ENCODE measurements at regions not wholly inside any gene's neighbourhood (a gene's known extent, or its start where the extent isn't known, plus 50 kb on each side); places are given as distances from the start of the nearest gene placed in this dataset.

DNA sequence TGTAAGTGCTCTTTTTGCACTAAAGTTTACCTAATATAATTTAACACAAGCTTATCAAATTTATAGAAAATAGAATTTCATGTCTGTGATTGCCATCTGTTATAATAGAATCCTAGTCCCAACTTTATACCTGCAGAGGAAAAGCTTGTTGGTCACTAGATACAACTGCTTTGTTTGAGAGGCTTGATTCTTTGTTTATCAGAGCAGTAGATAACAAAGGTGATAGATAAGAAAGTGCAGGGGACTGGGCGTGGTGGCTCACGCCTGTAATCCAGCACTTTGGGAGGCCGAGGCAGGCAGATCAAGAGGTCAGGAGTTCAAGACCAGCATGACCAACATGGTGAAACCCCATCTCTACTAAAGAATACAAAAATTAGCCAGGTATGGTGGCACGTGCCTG is 528.0 kb downstream of the STK39 start:
- TF ChIP-seq, protein P1, sequence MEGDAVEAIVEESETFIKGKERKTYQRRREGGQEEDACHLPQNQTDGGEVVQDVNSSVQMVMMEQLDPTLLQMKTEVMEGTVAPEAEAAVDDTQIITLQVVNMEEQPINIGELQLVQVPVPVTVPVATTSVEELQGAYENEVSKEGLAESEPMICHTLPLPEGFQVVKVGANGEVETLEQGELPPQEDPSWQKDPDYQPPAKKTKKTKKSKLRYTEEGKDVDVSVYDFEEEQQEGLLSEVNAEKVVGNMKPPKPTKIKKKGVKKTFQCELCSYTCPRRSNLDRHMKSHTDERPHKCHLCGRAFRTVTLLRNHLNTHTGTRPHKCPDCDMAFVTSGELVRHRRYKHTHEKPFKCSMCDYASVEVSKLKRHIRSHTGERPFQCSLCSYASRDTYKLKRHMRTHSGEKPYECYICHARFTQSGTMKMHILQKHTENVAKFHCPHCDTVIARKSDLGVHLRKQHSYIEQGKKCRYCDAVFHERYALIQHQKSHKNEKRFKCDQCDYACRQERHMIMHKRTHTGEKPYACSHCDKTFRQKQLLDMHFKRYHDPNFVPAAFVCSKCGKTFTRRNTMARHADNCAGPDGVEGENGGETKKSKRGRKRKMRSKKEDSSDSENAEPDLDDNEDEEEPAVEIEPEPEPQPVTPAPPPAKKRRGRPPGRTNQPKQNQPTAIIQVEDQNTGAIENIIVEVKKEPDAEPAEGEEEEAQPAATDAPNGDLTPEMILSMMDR (IDR thresholded peaks at IDR 0.05) = no peak
- TF ChIP-seq POLR2A (IDR thresholded peaks at IDR 0.05) = no peak
